Activated B cell treated with CpG ODN at 0.5 μM for 24 hours (primary cell): ENCODE measurements at regions not wholly inside any gene's neighbourhood (a gene's known extent, or its start where the extent isn't known, plus 50 kb on each side); places are given as distances from the start of the nearest gene placed in this dataset.

Source experiments
- ATAC-seq: fragments of 200-7000 bp; cut with Tn5 transposase; one replicate; pipeline ENCODE4 v1.10.0; 2021; ENCODE audit warnings: low read depth, mild to moderate bottlenecking, moderate library complexity
- CTCF ChIA-PET: fragments of 350-600 bp; sonication (Branson Sonifier 250); formaldehyde crosslinking; loops from one replicate; lab custom pipeline; 2021; ENCODE audit warnings: antibody characterized with exemption; lab: Charles Lee
- POLR2A ChIA-PET: fragments of 350-600 bp; sonication (Branson Sonifier 250); formaldehyde crosslinking; loops from one replicate; lab custom pipeline; 2021; ENCODE audit warnings: antibody characterized with exemption; lab: Charles Lee
- DNase-seq: peaks from one replicate; pipeline ENCODE4 v3.0.0; 2022
- H3K27ac Mint-ChIP-seq: one replicate; pipeline ENCODE4 v1.8.0; 2020; ENCODE audit warnings: mixed read lengths
- H3K27me3 Mint-ChIP-seq: one replicate; pipeline ENCODE4 v1.8.0; 2021; ENCODE audit warnings: mixed read lengths
- H3K36me3 Mint-ChIP-seq: one replicate; pipeline ENCODE4 v1.8.0; 2021; ENCODE audit warnings: low read depth, mixed read lengths
- H3K4me1 Mint-ChIP-seq: one replicate; pipeline ENCODE4 v1.8.0; 2021; ENCODE audit warnings: mixed read lengths
- H3K4me3 Mint-ChIP-seq: one replicate; pipeline ENCODE4 v1.8.0; 2020; ENCODE audit warnings: mild to moderate bottlenecking, mixed read lengths
- H3K9me3 Mint-ChIP-seq: one replicate; pipeline ENCODE4 v1.8.0; 2020; ENCODE audit warnings: mixed read lengths
- CTCF ChIP-seq: fragments of 200-600 bp; IDR thresholded peaks from one replicate; pipeline ENCODE4 v1.8.0; 2022; ENCODE audit warnings: antibody characterized with exemption, mild to moderate bottlenecking
- intact Hi-C: fragments of 100-400 bp; cut with micrococcal nuclease; formaldehyde crosslinking; loops from one replicate; pipeline ENCODE4 v1.15.1; 2024

- DNase-seq (no peak), ATAC-seq (no peak)
- CTCF ChIA-PET = no interaction called here
- TF ChIP-seq CTCF = no peak
- Mint-ChIP-seq H3K36me3 (no peaks in the 10 kb centered on the region), H3K9me3 (peaks cover 6% of the 10 kb centered on the region), H3K4me3 (no peak overlapping the region), H3K4me1 (no peaks in the 10 kb centered on the region), H3K27ac (no peak overlapping the region), H3K27me3 (no peaks in the 10 kb centered on the region)
- intact Hi-C loops = no loop called here
- POLR2A ChIA-PET = no interaction called here
Observed at GRCh38 chr13:108033800-108034707, 181.3 kb downstream of the LIG4 start.

GRCh38 chr13:108031865-108032264, 183.5 kb downstream of the LIG4 start:
- DNase-seq (no peak), ATAC-seq (no peak)
- ChIA-PET POLR2A (no interaction called here), CTCF (no interaction called here)
- intact Hi-C loops = no loop called here
- Mint-ChIP-seq H3K27ac (no peak overlapping the region), H3K27me3 (no peaks in the 10 kb centered on the region), H3K9me3 (peaks cover 6% of the 10 kb centered on the region), H3K36me3 (no peaks in the 10 kb centered on the region), H3K4me1 (no peaks in the 10 kb centered on the region), H3K4me3 (no peak overlapping the region)
- no peak for TF ChIP-seq CTCF

GRCh38 chr13:108030769-108031168, 184.6 kb downstream of the LIG4 start:
- no peak overlapping the region for H3K4me3 Mint-ChIP-seq
- intact Hi-C loops = no loop called here
- no peak overlapping the region for H3K27ac Mint-ChIP-seq
- ChIA-PET CTCF (no interaction called here), POLR2A (no interaction called here)
- no peaks in the 10 kb centered on the region for H3K4me1 Mint-ChIP-seq
- ATAC-seq (no peak), DNase-seq (no peak)
- no peaks in the 10 kb centered on the region for H3K27me3 Mint-ChIP-seq
- H3K9me3 Mint-ChIP-seq = peaks cover 6% of the 10 kb centered on the region
- TF ChIP-seq CTCF = no peak
- no peaks in the 10 kb centered on the region for H3K36me3 Mint-ChIP-seq

GRCh38 chr13:108026680-108027410, 188.5 kb downstream of the LIG4 start:
- no peaks in the 10 kb centered on the region for H3K4me1 Mint-ChIP-seq
- no peak for TF ChIP-seq CTCF
- no peak overlapping the region for H3K27ac Mint-ChIP-seq
- POLR2A ChIA-PET = no interaction called here
- CTCF ChIA-PET = no interaction called here
- no peaks in the 10 kb centered on the region for H3K9me3 Mint-ChIP-seq
- no peaks in the 10 kb centered on the region for H3K36me3 Mint-ChIP-seq
- H3K27me3 Mint-ChIP-seq = no peaks in the 10 kb centered on the region
- intact Hi-C loops = no loop called here
- no peak for DNase-seq
- H3K4me3 Mint-ChIP-seq = no peak overlapping the region
- ATAC-seq = no peak

GRCh38 chr13:108020027-108020426, 195.3 kb downstream of the LIG4 start:
- TF ChIP-seq CTCF = no peak
- Mint-ChIP-seq H3K4me1 (no peaks in the 10 kb centered on the region), H3K4me3 (no peak overlapping the region), H3K36me3 (no peaks in the 10 kb centered on the region), H3K27me3 (no peaks in the 10 kb centered on the region), H3K27ac (no peak overlapping the region), H3K9me3 (peaks cover 25% of the 10 kb centered on the region)
- intact Hi-C loops = no loop called here
- DNase-seq (no peak), ATAC-seq (no peak)
- ChIA-PET CTCF (no interaction called here), POLR2A (no interaction called here)
